Muscle of leg (tissue), 3 donors: ENCODE measurements at regions not wholly inside any gene's neighbourhood (a gene's known extent, or its start where the extent isn't known, plus 50 kb on each side); places are given as distances from the start of the nearest gene placed in this dataset.
"Not testable (repeated sequence)": the region's sequence is repeated elsewhere in the genome, so short reads cannot be mapped to it uniquely, and the experiment has no call there.

Source experiments
- DNase-seq: peaks from one replicate; pipeline ENCODE4 v3.0.0; 2013
- H3K27ac ChIP-seq: one replicate; pipeline ENCODE4 v1.5.1; 2013; ENCODE audit warnings: mild to moderate bottlenecking, low read length, control low read depth
- H3K27me3 ChIP-seq: one replicate; pipeline ENCODE4 v1.6.1; 2013; ENCODE audit warnings: low read length; ENCODE audit not compliant: control insufficient read depth, insufficient read depth
- H3K36me3 ChIP-seq: one replicate; pipeline ENCODE4 v1.6.1; 2013; ENCODE audit warnings: low read length; ENCODE audit not compliant: control insufficient read depth, insufficient read depth
- H3K4me1 ChIP-seq: one replicate; pipeline ENCODE4 v1.6.1; 2013; ENCODE audit warnings: low read length; ENCODE audit not compliant: control insufficient read depth, insufficient read depth
- H3K4me3 ChIP-seq: one replicate; pipeline ENCODE4 v1.5.1; 2013; ENCODE audit warnings: low read length, control low read depth
- H3K9me3 ChIP-seq: replicated peaks from 2 replicates; pipeline ENCODE4 v1.6.1; 2013; ENCODE audit warnings: low read depth, low read length; ENCODE audit not compliant: control insufficient read depth
- WGBS: methylation state at CpG from one replicate; pipeline ENCODE4 v1.1.5; 2013; ENCODE audit warnings: missing lambda C conversion rate; ENCODE audit not compliant: insufficient coverage; 5-methylcytosine and 5-hydroxymethylcytosine counted together

DNA sequence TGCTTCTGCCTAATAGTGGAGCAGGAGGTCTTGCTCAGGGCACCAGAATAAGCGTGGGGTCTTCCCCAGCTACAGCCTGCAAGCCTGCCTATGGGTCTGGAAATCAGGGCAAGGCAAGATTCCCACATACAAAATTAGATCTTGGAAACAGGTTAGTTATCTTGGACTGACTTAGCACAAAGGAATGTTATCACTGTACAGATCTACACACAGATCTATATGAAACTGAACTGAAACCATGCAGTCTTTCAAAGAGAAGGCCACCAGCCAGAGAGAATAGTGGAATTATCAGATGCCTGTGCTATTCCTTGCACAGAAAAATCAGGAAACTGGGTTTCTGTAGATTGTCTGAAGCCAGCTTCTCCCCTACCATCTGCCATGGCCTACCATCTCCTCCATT lies 585.7 kb downstream of the ACTL7B start:
- Histone ChIP-seq H3K9me3 (no peaks in the 10 kb centered on the region), H3K36me3 (no peaks in the 10 kb centered on the region), H3K4me3 (no peak overlapping the region), H3K27ac (no peak overlapping the region), H3K4me1 (peaks cover 24% of the 10 kb centered on the region), H3K27me3 (no peaks in the 10 kb centered on the region)
- no peak for DNase-seq
- no CpG with 5 or more reads among the region's 1 CpG for WGBS

GRCh38 chr9:108269371-108269770 lies 586.4 kb downstream of the ACTL7B start:
- Histone ChIP-seq H3K27me3 (no peaks in the 10 kb centered on the region), H3K9me3 (no peaks in the 10 kb centered on the region), H3K36me3 (no peaks in the 10 kb centered on the region), H3K4me3 (no peak overlapping the region), H3K4me1 (peaks cover 24% of the 10 kb centered on the region), H3K27ac (no peak overlapping the region)
- 100% methylated on average over 1 of the region's 1 CpG for WGBS
- no peak for DNase-seq

- H3K4me3 ChIP-seq, result no peak overlapping the region
- no peaks in the 10 kb centered on the region for H3K36me3 ChIP-seq
- H3K27ac ChIP-seq, result no peak overlapping the region
- H3K27me3 ChIP-seq, result no peaks in the 10 kb centered on the region
- no peaks in the 10 kb centered on the region for H3K4me1 ChIP-seq
- WGBS, result no CpG with 5 or more reads among the region's 1 CpG
- DNase-seq, result no peak
- no peaks in the 10 kb centered on the region for H3K9me3 ChIP-seq
Measured at GRCh38 chr9:108265065-108265464, 590.7 kb downstream of the ACTL7B start.

- WGBS, result 100% methylated on average over 2 of the region's 4 CpGs
- no peak for DNase-seq
- Histone ChIP-seq H3K9me3 (no peaks in the 10 kb centered on the region), H3K4me1 (no peaks in the 10 kb centered on the region), H3K36me3 (no peaks in the 10 kb centered on the region), H3K27me3 (no peaks in the 10 kb centered on the region), H3K4me3 (no peak overlapping the region), H3K27ac (no peak overlapping the region)
Measured at GRCh38 chr9:108264093-108264492, 591.7 kb downstream of the ACTL7B start.

DNA sequence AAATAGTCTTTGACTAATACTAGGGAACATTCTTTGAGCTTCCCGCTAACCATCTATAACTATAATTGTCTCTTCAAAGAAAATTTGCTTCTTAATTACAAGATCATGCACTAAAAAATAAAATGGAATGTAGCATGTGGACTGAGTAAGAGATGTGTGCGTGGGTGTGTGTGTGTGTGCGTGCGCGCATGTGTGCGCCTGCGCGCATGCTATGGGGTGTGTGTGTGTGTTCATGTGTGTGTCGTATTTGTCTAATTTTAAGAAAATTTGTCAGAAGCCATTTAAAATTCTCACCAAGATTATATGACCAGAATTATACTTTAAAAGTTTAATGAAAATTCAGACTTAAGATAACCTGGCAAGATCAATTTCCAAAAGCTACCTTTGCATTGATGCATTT lies 593.0 kb downstream of the ACTL7B start:
- no peaks in the 10 kb centered on the region for H3K9me3 ChIP-seq
- no peak overlapping the region for H3K4me3 ChIP-seq
- H3K4me1 ChIP-seq, result no peaks in the 10 kb centered on the region
- no peak overlapping the region for H3K27ac ChIP-seq
- H3K27me3 ChIP-seq, result no peaks in the 10 kb centered on the region
- no CpG with 5 or more reads among the region's 9 CpGs for WGBS
- no peak for DNase-seq
- H3K36me3 ChIP-seq, result no peaks in the 10 kb centered on the region

DNA sequence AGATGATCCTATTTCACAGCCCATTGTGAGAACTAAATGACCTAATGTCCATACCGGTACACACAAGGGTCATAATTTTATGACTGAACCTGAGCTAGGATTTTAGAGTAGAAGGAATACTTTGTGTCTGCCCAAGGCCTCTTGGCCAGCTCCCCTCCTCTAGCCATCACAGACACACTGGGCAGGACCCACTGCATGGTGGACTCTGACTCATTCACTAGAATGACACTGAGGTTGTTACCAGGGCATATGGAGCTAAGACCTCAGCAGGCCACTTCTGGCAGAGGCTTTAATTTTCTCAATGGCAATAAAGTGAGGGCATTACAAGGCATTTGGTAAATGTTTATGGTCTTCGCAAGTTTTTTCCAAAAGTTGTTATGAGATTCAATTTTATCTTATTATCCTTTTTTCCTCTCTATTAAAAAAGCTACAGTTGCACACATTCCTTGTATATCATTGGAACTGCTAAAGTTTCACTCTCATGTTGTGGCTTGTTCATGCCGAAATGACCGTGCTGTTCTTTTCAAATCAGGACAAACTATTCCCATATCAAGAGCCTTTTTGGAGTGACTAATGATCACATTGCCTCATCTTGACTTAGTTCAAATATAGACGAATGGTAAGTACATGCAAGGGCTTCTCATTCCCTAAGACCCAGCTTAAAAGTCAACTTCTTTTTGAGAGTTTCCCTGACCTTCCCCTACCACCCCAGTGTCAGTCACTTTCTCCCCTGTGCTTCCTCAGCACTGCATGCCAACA lies 595.7 kb downstream of the ACTL7B start:
- Histone ChIP-seq H3K9me3 (no peaks in the 10 kb centered on the region), H3K27ac (no peak overlapping the region), H3K4me1 (no peaks in the 10 kb centered on the region), H3K36me3 (no peaks in the 10 kb centered on the region), H3K27me3 (no peaks in the 10 kb centered on the region), H3K4me3 (no peak overlapping the region)
- 100% methylated on average over 3 of the region's 5 CpGs for WGBS
- DNase-seq, result no peak

GRCh38 chr9:108258640-108259039 lies 597.1 kb downstream of the ACTL7B start:
- H3K27ac ChIP-seq, result no peak overlapping the region
- no peak overlapping the region for H3K4me3 ChIP-seq
- no peaks in the 10 kb centered on the region for H3K27me3 ChIP-seq
- no CpG with 5 or more reads among the region's 2 CpGs for WGBS
- H3K4me1 ChIP-seq, result no peaks in the 10 kb centered on the region
- no peaks in the 10 kb centered on the region for H3K36me3 ChIP-seq
- no peak for DNase-seq
- no peaks in the 10 kb centered on the region for H3K9me3 ChIP-seq

DNA sequence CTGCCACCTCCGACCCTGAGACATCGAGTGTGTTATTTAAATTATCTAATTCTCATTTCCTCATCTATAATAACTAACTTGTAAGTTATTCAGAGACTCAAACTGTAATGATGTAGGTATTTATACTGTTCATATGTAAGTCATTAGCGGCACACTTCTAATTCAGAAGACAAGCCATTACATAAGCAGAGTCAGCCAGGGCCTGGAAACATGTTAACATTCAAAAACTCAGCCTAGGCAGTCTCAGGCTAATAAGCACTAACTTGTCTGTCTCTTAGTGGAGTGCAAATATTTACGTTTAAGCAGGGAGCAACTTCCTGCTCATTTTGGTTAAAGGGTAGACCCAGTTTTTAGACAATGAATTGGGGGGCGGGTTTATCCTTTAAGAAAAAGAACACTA lies 598.4 kb downstream of the ACTL7B start:
- Histone ChIP-seq H3K9me3 (no peaks in the 10 kb centered on the region), H3K4me3 (no peak overlapping the region), H3K36me3 (no peaks in the 10 kb centered on the region), H3K27me3 (no peaks in the 10 kb centered on the region), H3K27ac (no peak overlapping the region), H3K4me1 (no peaks in the 10 kb centered on the region)
- DNase-seq, result no peak
- no CpG with 5 or more reads among the region's 5 CpGs for WGBS

- Histone ChIP-seq H3K36me3 (no peaks in the 10 kb centered on the region), H3K9me3 (no peaks in the 10 kb centered on the region), H3K27ac (no peak overlapping the region), H3K4me3 (no peak overlapping the region), H3K27me3 (no peaks in the 10 kb centered on the region), H3K4me1 (no peaks in the 10 kb centered on the region)
- DNase-seq, result no peak
- WGBS, result no CpG with 5 or more reads among the region's 2 CpGs
Measured at GRCh38 chr9:108254236-108254635, 601.5 kb downstream of the ACTL7B start.

GRCh38 chr9:108247391-108247790 lies 608.4 kb downstream of the ACTL7B start:
- not testable (repeated sequence) for H3K27ac ChIP-seq, H3K27me3 ChIP-seq
- 93% methylated on average over 3 of the region's 3 CpGs for WGBS

DNA sequence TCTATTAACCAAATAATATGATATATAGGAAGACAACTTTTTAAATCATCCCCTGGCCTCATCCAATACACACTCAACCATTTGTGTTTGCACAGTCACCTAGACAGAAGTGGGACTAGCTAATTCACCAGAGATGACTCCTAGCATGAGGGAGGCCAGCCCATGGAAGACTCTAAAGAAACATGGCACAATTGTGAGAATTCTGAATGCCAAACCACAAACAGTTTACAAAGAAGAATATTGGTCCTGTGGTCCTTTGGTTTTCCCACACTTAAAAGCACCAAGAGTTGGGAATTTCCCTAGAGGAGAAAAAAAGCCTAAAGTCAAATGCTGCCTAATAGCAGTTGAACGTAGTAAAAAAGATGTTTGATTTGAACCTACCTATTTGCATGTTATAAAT lies 609.9 kb downstream of the ACTL7B start:
- DNase-seq, result no peak
- Histone ChIP-seq H3K27ac (no peak overlapping the region), H3K36me3 (no peaks in the 10 kb centered on the region), H3K9me3 (no peaks in the 10 kb centered on the region), H3K4me1 (peaks cover 3% of the 10 kb centered on the region), H3K27me3 (no peaks in the 10 kb centered on the region), H3K4me3 (no peak overlapping the region)
- no CpG with 5 or more reads among the region's 1 CpG for WGBS

More at GRCh38 chr9:108247391-108247790, 608.4 kb downstream of the ACTL7B start:
- H3K4me3 ChIP-seq, H3K4me1 ChIP-seq, H3K36me3 ChIP-seq, H3K9me3 ChIP-seq, DNase-seq: not testable (repeated sequence)
